HUES64 (cell line): ENCODE measurements at regions not wholly inside any gene's neighbourhood (a gene's known extent, or its start where the extent isn't known, plus 50 kb on each side); places are given as distances from the start of the nearest gene placed in this dataset.

Source experiments
- H3K27ac ChIP-seq: 2 replicates; pipeline ENCODE4 v1.7.0; 2013; ENCODE audit warnings: low read depth, low read length, inconsistent platforms
- H3K27me3 ChIP-seq: 2 replicates; pipeline ENCODE4 v1.6.1; 2013; ENCODE audit warnings: mild to moderate bottlenecking, low read length; ENCODE audit not compliant: insufficient read depth
- H3K36me3 ChIP-seq: 2 replicates; pipeline ENCODE4 v1.6.1; 2013; ENCODE audit warnings: mild to moderate bottlenecking, low read length; ENCODE audit not compliant: insufficient read depth
- H3K4me1 ChIP-seq: 2 replicates; pipeline ENCODE4 v1.6.1; 2013; ENCODE audit warnings: mild to moderate bottlenecking, low read length, moderate library complexity; ENCODE audit not compliant: insufficient read depth
- H3K4me3 ChIP-seq: 2 replicates; pipeline ENCODE4 v1.5.1; 2013; ENCODE audit warnings: mild to moderate bottlenecking, low read length, moderate library complexity
- H3K9ac ChIP-seq: 2 replicates; pipeline ENCODE4 v1.6.1; 2013; ENCODE audit warnings: mild to moderate bottlenecking, low read depth, low read length
- H3K9me3 ChIP-seq: 2 replicates; pipeline ENCODE4 v1.6.1; 2013; ENCODE audit warnings: low read depth, low read length; ENCODE audit not compliant: insufficient read depth
- WGBS: fragments of 150-250, 120-280 bp; methylation state at CpG from one replicate; pipeline ENCODE4 v1.1.7; 2013; ENCODE audit warnings: missing lambda C conversion rate; 5-methylcytosine and 5-hydroxymethylcytosine counted together

- Histone ChIP-seq H3K9me3 (no peaks in the 10 kb centered on the region), H3K9ac (no peak overlapping the region), H3K36me3 (no peaks in the 10 kb centered on the region), H3K27me3 (peaks cover under 1% of the 10 kb centered on the region; the same call in 1 of the 2 replicates), H3K4me1 (peaks cover 30% of the 10 kb centered on the region), H3K27ac (peak overlapping the region; percentile 47; the same call in 1 of the 2 replicates), H3K4me3 (no peak overlapping the region)
- WGBS, result 68% methylated on average over 2 of the region's 2 CpGs
Measured at GRCh38 chr1:47565092-47565491, 127.2 kb downstream of the FOXD2 start.

GRCh38 chr1:47565676-47566075, 127.8 kb downstream of the FOXD2 start:
- WGBS, result 85% methylated on average over 8 of the region's 8 CpGs
- no peak overlapping the region for H3K9ac ChIP-seq
- H3K36me3 ChIP-seq, result no peaks in the 10 kb centered on the region
- H3K9me3 ChIP-seq, result no peaks in the 10 kb centered on the region
- H3K27me3 ChIP-seq, result peaks cover 6% of the 10 kb centered on the region; the same call in 1 of the 2 replicates
- H3K4me3 ChIP-seq, result no peak overlapping the region
- H3K27ac ChIP-seq, result no peak overlapping the region
- peaks cover 32% of the 10 kb centered on the region for H3K4me1 ChIP-seq

- H3K4me3 ChIP-seq, result no peak overlapping the region
- H3K4me1 ChIP-seq, result peaks cover 41% of the 10 kb centered on the region
- no peak overlapping the region for H3K9ac ChIP-seq
- no peaks in the 10 kb centered on the region for H3K36me3 ChIP-seq
- H3K9me3 ChIP-seq, result no peaks in the 10 kb centered on the region
- 73% methylated on average over 5 of the region's 5 CpGs for WGBS
- H3K27me3 ChIP-seq, result peaks cover 6% of the 10 kb centered on the region; the same call in 1 of the 2 replicates
- no peak overlapping the region for H3K27ac ChIP-seq
Measured at GRCh38 chr1:47568763-47569162, 130.9 kb downstream of the FOXD2 start.

DNA sequence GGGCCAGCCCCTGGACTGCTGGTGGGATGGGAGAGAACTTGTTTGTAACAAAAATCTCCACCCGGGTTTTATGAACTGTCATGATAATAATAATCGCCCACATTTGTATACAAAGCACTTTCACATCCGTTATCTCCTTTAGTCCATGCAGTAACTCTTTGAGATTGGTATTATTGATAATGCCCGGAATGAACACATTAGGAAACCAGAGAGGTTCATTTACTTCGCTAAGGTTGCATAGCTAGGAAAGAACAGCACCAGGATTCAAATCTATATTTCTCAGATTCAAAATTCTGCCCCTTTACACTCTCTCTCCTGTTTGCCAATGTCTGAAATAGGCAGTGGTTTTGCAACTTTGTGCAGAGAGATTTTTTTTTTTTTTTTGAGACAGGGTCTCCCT, 131.4 kb downstream of the FOXD2 start:
- peaks cover 6% of the 10 kb centered on the region; the same call in 1 of the 2 replicates for H3K27me3 ChIP-seq
- 86% methylated on average over 5 of the region's 5 CpGs for WGBS
- H3K9me3 ChIP-seq, result no peaks in the 10 kb centered on the region
- H3K4me1 ChIP-seq, result peaks cover 36% of the 10 kb centered on the region
- no peaks in the 10 kb centered on the region for H3K36me3 ChIP-seq
- no peak overlapping the region for H3K27ac ChIP-seq
- H3K4me3 ChIP-seq, result no peak overlapping the region
- H3K9ac ChIP-seq, result no peak overlapping the region

DNA sequence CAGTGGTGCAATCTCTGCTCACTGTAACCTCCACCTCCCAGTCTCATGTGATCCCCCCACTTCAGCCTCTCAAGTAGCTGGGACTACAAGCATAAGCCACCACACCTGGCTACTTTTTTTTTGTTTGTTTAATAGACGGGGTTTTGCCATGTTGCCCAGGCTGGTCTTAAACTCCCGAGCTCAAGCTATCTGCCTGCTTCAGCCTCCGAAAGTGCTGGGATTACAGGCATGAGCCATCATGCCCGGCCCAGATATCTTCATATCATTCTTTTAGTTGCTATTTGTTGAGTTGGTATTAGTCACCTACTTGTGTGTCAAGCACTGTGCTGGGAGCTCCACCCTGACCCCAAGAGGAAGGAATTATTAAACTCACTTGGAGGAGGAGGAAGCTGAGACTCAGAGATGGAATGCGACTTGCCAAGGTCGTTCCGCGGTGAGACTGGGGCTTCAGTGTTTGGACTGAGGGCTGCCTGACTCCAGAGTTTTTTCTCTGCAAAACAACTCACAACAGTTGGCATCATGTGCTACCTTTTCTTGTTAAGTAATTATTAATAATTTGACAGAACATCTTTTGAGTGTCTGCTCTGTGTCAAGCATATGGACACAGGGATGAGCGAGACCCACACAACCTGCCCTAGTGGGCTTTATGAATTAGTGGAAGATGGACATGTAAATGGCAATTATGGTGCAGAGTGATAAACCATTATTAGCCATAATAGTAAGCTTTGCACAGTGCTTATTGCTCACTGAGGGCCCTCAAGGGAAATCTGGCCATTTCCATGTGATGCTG, 132.0 kb downstream of the FOXD2 start:
- H3K9me3 ChIP-seq, result no peaks in the 10 kb centered on the region
- 49% methylated on average over 9 of the region's 9 CpGs for WGBS
- H3K4me3 ChIP-seq, result no peak overlapping the region
- no peak overlapping the region for H3K27ac ChIP-seq
- peaks cover 30% of the 10 kb centered on the region for H3K4me1 ChIP-seq
- no peak overlapping the region for H3K9ac ChIP-seq
- peaks cover 6% of the 10 kb centered on the region; the same call in 1 of the 2 replicates for H3K27me3 ChIP-seq
- H3K36me3 ChIP-seq, result no peaks in the 10 kb centered on the region

- Histone ChIP-seq H3K27ac (no peak overlapping the region), H3K27me3 (peaks cover 6% of the 10 kb centered on the region; the same call in 1 of the 2 replicates), H3K9ac (no peak overlapping the region), H3K4me1 (peaks cover 26% of the 10 kb centered on the region; the same call in 1 of the 2 replicates), H3K4me3 (no peak overlapping the region), H3K36me3 (no peaks in the 10 kb centered on the region), H3K9me3 (no peaks in the 10 kb centered on the region)
- 96% methylated on average over 4 of the region's 5 CpGs for WGBS
Measured at GRCh38 chr1:47571161-47571560, 133.3 kb downstream of the FOXD2 start.

DNA sequence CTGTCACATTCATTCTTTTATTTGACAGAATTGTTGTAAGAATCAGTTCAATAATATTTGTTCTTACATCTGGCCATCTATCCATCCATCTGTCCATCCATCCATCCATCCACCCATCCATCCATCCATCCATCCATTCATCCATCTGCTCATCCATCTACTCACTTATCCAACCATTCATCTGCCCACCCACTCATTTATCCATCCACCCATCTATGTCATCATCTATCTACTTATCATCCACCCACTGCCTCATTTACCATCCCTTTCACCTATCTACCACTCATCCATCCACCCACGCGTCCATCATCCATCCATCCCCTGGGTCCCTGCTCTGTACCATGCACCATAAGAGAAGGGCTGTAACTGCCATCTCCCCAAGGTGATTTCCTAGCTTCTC, 134.1 kb downstream of the FOXD2 start:
- H3K4me1 ChIP-seq, result peaks cover 32% of the 10 kb centered on the region; the same call in 1 of the 2 replicates
- H3K9me3 ChIP-seq, result no peaks in the 10 kb centered on the region
- 98% methylated on average over 2 of the region's 2 CpGs for WGBS
- no peak overlapping the region for H3K4me3 ChIP-seq
- peaks cover 6% of the 10 kb centered on the region; the same call in 1 of the 2 replicates for H3K27me3 ChIP-seq
- no peaks in the 10 kb centered on the region for H3K36me3 ChIP-seq
- H3K9ac ChIP-seq, result no peak overlapping the region
- no peak overlapping the region for H3K27ac ChIP-seq

- peaks cover 6% of the 10 kb centered on the region; the same call in 1 of the 2 replicates for H3K27me3 ChIP-seq
- WGBS, result 47% methylated on average over 13 of the region's 13 CpGs
- H3K4me1 ChIP-seq, result peaks cover 32% of the 10 kb centered on the region; the same call in 1 of the 2 replicates
- no peaks in the 10 kb centered on the region for H3K36me3 ChIP-seq
- H3K4me3 ChIP-seq, result no peak overlapping the region
- H3K27ac ChIP-seq, result no peak overlapping the region
- no peaks in the 10 kb centered on the region for H3K9me3 ChIP-seq
- H3K9ac ChIP-seq, result no peak overlapping the region
Measured at GRCh38 chr1:47572731-47573430, 135.0 kb downstream of the FOXD2 start.

DNA sequence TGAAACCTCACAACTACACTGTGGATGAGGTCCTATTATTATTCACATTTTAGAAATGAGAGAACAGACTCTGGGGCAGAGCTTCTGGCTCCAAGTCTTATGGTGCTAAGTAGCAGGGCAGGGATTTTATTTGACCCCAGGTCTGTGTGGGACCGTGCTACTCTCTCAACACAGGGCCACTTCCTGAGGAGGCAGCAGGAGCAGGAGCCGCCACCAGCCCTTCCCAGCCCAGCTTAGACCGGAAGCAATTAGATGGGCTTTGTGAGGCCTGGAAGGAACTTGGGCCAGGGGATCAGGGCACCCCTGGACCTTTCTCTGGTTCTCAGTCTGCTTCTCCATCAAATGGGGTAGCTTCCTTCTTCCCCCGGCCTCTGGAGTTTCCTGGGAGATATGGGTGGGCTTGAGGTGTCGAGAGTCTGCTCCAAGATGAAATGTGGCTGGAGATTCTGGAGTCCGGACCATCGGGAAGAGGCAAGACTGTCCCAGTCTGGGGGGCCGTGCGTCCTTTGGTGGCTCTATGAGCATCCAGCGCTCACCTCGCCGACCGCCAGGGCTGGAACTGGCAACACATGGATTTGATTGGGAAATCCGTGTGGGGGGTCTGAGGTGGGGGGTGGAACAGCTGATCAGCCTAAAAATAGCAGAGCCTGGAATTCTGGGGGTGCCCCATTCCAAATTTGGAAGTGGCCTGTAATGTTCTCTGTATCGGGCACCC, 136.8 kb downstream of the FOXD2 start:
- Histone ChIP-seq H3K9ac (no peak overlapping the region), H3K36me3 (no peaks in the 10 kb centered on the region), H3K9me3 (no peaks in the 10 kb centered on the region), H3K4me1 (peaks cover 38% of the 10 kb centered on the region), H3K27ac (no peak overlapping the region), H3K27me3 (peaks cover 6% of the 10 kb centered on the region; the same call in 1 of the 2 replicates), H3K4me3 (no peak overlapping the region)
- WGBS, result 93% methylated on average over 15 of the region's 15 CpGs

- Histone ChIP-seq H3K27me3 (no peaks in the 10 kb centered on the region), H3K9me3 (no peaks in the 10 kb centered on the region), H3K9ac (no peak overlapping the region; the same call in 1 of the 2 replicates), H3K4me3 (no peak overlapping the region), H3K4me1 (peaks cover 31% of the 10 kb centered on the region), H3K27ac (no peak overlapping the region), H3K36me3 (no peaks in the 10 kb centered on the region)
- WGBS, result 72% methylated on average over 10 of the region's 10 CpGs
Measured at GRCh38 chr1:47575855-47576757, 138.3 kb downstream of the FOXD2 start.
